Ramos (cell line): ENCODE measurements at regions not wholly inside any gene's neighbourhood (a gene's known extent, or its start where the extent isn't known, plus 50 kb on each side); places are given as distances from the start of the nearest gene placed in this dataset.

ENCODE experiments used
- in situ Hi-C: fragments of 300-500 bp; cut with MboI; formaldehyde crosslinking; loops from one replicate; pipeline ENCODE4 v1.14.3; 2022; ENCODE audit warnings: low sequenced_read_pairs; ENCODE audit not compliant: unreplicated experiment

GRCh38 chr20:57064836-57065235 lies 201.6 kb downstream of the BMP7 start:
- in situ Hi-C loops: no loop called here

GRCh38 chr20:57065646-57066045 lies 200.8 kb downstream of the BMP7 start:
- in situ Hi-C loops: no loop called here

- in situ Hi-C loops: no loop called here
Measured at GRCh38 chr20:57066126-57066900, 200.1 kb downstream of the BMP7 start.

GRCh38 chr20:57069442-57069841 lies 197.0 kb downstream of the BMP7 start:
- in situ Hi-C loops: no loop called here

GRCh38 chr20:57070296-57070695 lies 196.1 kb downstream of the BMP7 start:
- in situ Hi-C loops: no loop called here

- in situ Hi-C loops: no loop called here
Measured at GRCh38 chr20:57071283-57071731, 195.1 kb downstream of the BMP7 start.

GRCh38 chr20:57071954-57072583 lies 194.4 kb downstream of the BMP7 start:
- in situ Hi-C loops: no loop called here

GRCh38 chr20:57073402-57073801 lies 193.0 kb downstream of the BMP7 start:
- in situ Hi-C loops: no loop called here

- in situ Hi-C loops: no loop called here
Measured at GRCh38 chr20:57074386-57074785, 192.1 kb downstream of the BMP7 start.

- in situ Hi-C loops: loop anchor here (25.0 kb wide), 1 partner anchor 437 kb away; no protein-coding TSS in a partner anchor
Measured at GRCh38 chr20:57075181-57075580, 191.3 kb downstream of the BMP7 start.

- in situ Hi-C loops: loop anchor here (25.0 kb wide), 1 partner anchor 437 kb away; no protein-coding TSS in a partner anchor
Measured at GRCh38 chr20:57075603-57076002, 190.8 kb downstream of the BMP7 start.

GRCh38 chr20:57076152-57076652 lies 190.2 kb downstream of the BMP7 start:
- in situ Hi-C loops: loop anchor here (25.0 kb wide), 1 partner anchor 436 kb away; no protein-coding TSS in a partner anchor

- in situ Hi-C loops: loop anchor here (25.0 kb wide), 1 partner anchor 435 kb away; no protein-coding TSS in a partner anchor
Measured at GRCh38 chr20:57076951-57077350, 189.5 kb downstream of the BMP7 start.

- in situ Hi-C loops: loop anchor here (25.0 kb wide), 1 partner anchor 434 kb away; no protein-coding TSS in a partner anchor
Measured at GRCh38 chr20:57078116-57078515, 188.3 kb downstream of the BMP7 start.

- in situ Hi-C loops: loop anchor here (10.0 to 25.0 kb wide), 2 partner anchors 433 to 515 kb away; no protein-coding TSS in a partner anchor
Measured at GRCh38 chr20:57079031-57080005, 187.1 kb downstream of the BMP7 start.

GRCh38 chr20:57080796-57081195 lies 185.6 kb downstream of the BMP7 start:
- in situ Hi-C loops: loop anchor here (10.0 to 25.0 kb wide), 2 partner anchors 432 to 514 kb away; no protein-coding TSS in a partner anchor

- in situ Hi-C loops: loop anchor here (10.0 to 25.0 kb wide), 2 partner anchors 430 to 512 kb away; no protein-coding TSS in a partner anchor
Measured at GRCh38 chr20:57082357-57082945, 184.0 kb downstream of the BMP7 start.

- in situ Hi-C loops: loop anchor here (10.0 to 25.0 kb wide), 2 partner anchors 429 to 512 kb away; no protein-coding TSS in a partner anchor
Measured at GRCh38 chr20:57083072-57083471, 183.4 kb downstream of the BMP7 start.

- in situ Hi-C loops: loop anchor here (5.0 to 25.0 kb wide), 3 partner anchors 246 to 509 kb away; no protein-coding TSS in a partner anchor
Measured at GRCh38 chr20:57086066-57086465, 180.4 kb downstream of the BMP7 start.
